CD4-positive, alpha-beta T cell (primary cell): ENCODE measurements at regions not wholly inside any gene's neighbourhood (a gene's known extent, or its start where the extent isn't known, plus 50 kb on each side); places are given as distances from the start of the nearest gene placed in this dataset.

Experiments used
- ATAC-seq: fragments of 200-7000 bp; cut with Tn5 transposase; one replicate; pipeline ENCODE4 v1.10.0; 2022; ENCODE audit warnings: mild to moderate bottlenecking; ENCODE audit not compliant: poor library complexity
- CTCF ChIA-PET: fragments of 350-600 bp; sonication (Branson Sonifier 250); formaldehyde crosslinking; loops from one replicate; lab custom pipeline; 2021; ENCODE audit warnings: antibody characterized with exemption, inconsistent platforms; lab: Charles Lee
- POLR2A ChIA-PET: fragments of 350-600 bp; sonication (Branson Sonifier 250); formaldehyde crosslinking; loops from one replicate; lab custom pipeline; 2021; ENCODE audit warnings: antibody characterized with exemption, inconsistent platforms; lab: Charles Lee
- DNase-seq, 14 experiments: peaks; one replicate each; pipeline ENCODE4 v3.0.0-alpha.2; 2013 to 2020; ENCODE audit warnings: mixed read lengths in 2 of 14
- H3K27ac ChIP-seq, 2 donors: one replicate each; pipeline versions ENCODE4 v1.5.1 to v1.7.0; 2013; ENCODE audit warnings: low read length in 2 of 2, low read depth in 1 of 2, mild to moderate bottlenecking in 1 of 2
- H3K27me3 ChIP-seq, 2 experiments: 1 replicate in 1 of 2; 2 replicates in 1 of 2; pipeline versions ENCODE4 v1.6.1 to v1.7.0; 2013; ENCODE audit warnings: low read length in 2 of 2, control low read depth in 1 of 2, mild to moderate bottlenecking in 1 of 2, moderate library complexity in 1 of 2; ENCODE audit not compliant: insufficient read depth in 2 of 2, control insufficient read depth in 1 of 2
- H3K36me3 ChIP-seq: one replicate; pipeline ENCODE4 v1.6.1; 2013; ENCODE audit warnings: low read length, control low read depth; ENCODE audit not compliant: insufficient read depth
- H3K4me1 ChIP-seq: one replicate; pipeline ENCODE4 v1.6.1; 2013; ENCODE audit warnings: low read length, control low read depth; ENCODE audit not compliant: insufficient read depth
- H3K4me3 ChIP-seq: one replicate; pipeline ENCODE4 v1.5.1; 2013; ENCODE audit warnings: mild to moderate bottlenecking, low read length, moderate library complexity
- H3K9me3 ChIP-seq, 2 experiments: 1 replicate in 1 of 2; 2 replicates in 1 of 2; pipeline versions ENCODE4 v1.6.1 to v1.7.0; 2013; ENCODE audit warnings: low read length in 2 of 2, mild to moderate bottlenecking in 2 of 2, control low read depth in 1 of 2, moderate library complexity in 1 of 2; ENCODE audit not compliant: control insufficient read depth in 1 of 2, insufficient read depth in 1 of 2
- H3K27ac Mint-ChIP-seq: one replicate; pipeline ENCODE4 v1.8.0; 2020; ENCODE audit warnings: mixed read lengths
- H3K27me3 Mint-ChIP-seq: one replicate; pipeline ENCODE4 v1.8.0; 2021; ENCODE audit warnings: mixed read lengths
- H3K36me3 Mint-ChIP-seq: one replicate; pipeline ENCODE4 v1.8.0; 2021; ENCODE audit warnings: low read depth, mixed read lengths
- H3K4me1 Mint-ChIP-seq: one replicate; pipeline ENCODE4 v1.8.0; 2021; ENCODE audit warnings: low read depth, mixed read lengths
- H3K4me3 Mint-ChIP-seq: one replicate; pipeline ENCODE4 v1.8.0; 2020; ENCODE audit warnings: mild to moderate bottlenecking, mixed read lengths
- H3K9me3 Mint-ChIP-seq: one replicate; pipeline ENCODE4 v1.8.0; 2020; ENCODE audit warnings: mixed read lengths
- intact Hi-C, 2 experiments: fragments of 100-400 bp; cut with DNase I in 1 of 2; cut with micrococcal nuclease in 1 of 2; formaldehyde crosslinking; loops; one replicate each; pipeline versions ENCODE4 v1.15.1 to v1.9.0; 2023 to 2025; cut with DNase I, micrococcal nuclease
- TF ChIP-seq, protein P1 (sequence below): fragments of 200-600 bp; IDR thresholded peaks from one replicate; pipeline ENCODE4 v1.8.0; 2022; ENCODE audit warnings: antibody characterized with exemption, mild to moderate bottlenecking

DNA sequence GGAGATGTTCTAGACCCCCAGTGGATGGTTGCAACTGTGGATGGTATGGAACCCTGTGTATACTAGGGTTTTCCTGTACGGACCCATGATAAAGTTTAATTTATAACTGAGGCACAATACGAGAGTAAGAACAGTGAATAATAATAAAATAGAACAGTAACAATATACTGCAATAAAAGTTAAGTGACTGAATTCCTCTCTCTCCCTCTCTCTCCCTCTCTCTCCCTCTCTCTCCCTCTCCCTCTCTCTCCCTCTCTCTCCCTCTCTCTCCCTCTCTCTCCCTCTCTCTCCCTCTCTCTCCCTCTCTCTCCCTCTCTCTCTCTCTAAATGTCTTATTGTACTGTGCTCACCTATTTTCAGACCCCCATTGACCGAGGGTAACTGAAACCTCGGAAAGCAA is 291.0 kb downstream of the IRF8 start:
- Mint-ChIP-seq H3K27ac (no peak overlapping the region), H3K4me3 (no peak overlapping the region), H3K36me3 (no peaks in the 10 kb centered on the region), H3K27me3 (peaks cover 40% of the 10 kb centered on the region), H3K9me3 (no peaks in the 10 kb centered on the region), H3K4me1 (no peaks in the 10 kb centered on the region)
- Histone ChIP-seq H3K36me3 (no peaks in the 10 kb centered on the region), H3K9me3 (peaks cover 0 to 15% of the 10 kb centered on the region in 2 experiments), H3K27ac (no peak overlapping the region), H3K27me3 (peaks cover 18 to 22% of the 10 kb centered on the region in 2 experiments), H3K4me1 (no peaks in the 10 kb centered on the region), H3K4me3 (no peak overlapping the region)
- ChIA-PET POLR2A (no interaction called here), CTCF (no interaction called here)
- ATAC-seq, result no peak
- intact Hi-C loops, result no loop called here
- no peak for DNase-seq
- TF ChIP-seq, protein P1, sequence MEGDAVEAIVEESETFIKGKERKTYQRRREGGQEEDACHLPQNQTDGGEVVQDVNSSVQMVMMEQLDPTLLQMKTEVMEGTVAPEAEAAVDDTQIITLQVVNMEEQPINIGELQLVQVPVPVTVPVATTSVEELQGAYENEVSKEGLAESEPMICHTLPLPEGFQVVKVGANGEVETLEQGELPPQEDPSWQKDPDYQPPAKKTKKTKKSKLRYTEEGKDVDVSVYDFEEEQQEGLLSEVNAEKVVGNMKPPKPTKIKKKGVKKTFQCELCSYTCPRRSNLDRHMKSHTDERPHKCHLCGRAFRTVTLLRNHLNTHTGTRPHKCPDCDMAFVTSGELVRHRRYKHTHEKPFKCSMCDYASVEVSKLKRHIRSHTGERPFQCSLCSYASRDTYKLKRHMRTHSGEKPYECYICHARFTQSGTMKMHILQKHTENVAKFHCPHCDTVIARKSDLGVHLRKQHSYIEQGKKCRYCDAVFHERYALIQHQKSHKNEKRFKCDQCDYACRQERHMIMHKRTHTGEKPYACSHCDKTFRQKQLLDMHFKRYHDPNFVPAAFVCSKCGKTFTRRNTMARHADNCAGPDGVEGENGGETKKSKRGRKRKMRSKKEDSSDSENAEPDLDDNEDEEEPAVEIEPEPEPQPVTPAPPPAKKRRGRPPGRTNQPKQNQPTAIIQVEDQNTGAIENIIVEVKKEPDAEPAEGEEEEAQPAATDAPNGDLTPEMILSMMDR, result no peak

- Histone ChIP-seq H3K4me3 (no peak overlapping the region), H3K36me3 (no peaks in the 10 kb centered on the region), H3K9me3 (peaks cover 0 to 19% of the 10 kb centered on the region in 2 experiments), H3K27me3 (peaks cover 18 to 35% of the 10 kb centered on the region in 2 experiments), H3K4me1 (no peaks in the 10 kb centered on the region), H3K27ac (no peak overlapping the region)
- Mint-ChIP-seq H3K9me3 (no peaks in the 10 kb centered on the region), H3K4me3 (no peak overlapping the region), H3K36me3 (no peaks in the 10 kb centered on the region), H3K4me1 (no peaks in the 10 kb centered on the region), H3K27ac (no peak overlapping the region), H3K27me3 (peaks cover 56% of the 10 kb centered on the region)
- TF ChIP-seq, protein P1, result no peak
- intact Hi-C loops, result no loop called here
- ATAC-seq, result no peak
- POLR2A ChIA-PET, result no interaction called here
- no peak for DNase-seq
- CTCF ChIA-PET, result no interaction called here
Measured at GRCh38 chr16:86191663-86192062, 292.7 kb downstream of the IRF8 start.

- H3K9me3 Mint-ChIP-seq, result no peaks in the 10 kb centered on the region
- POLR2A ChIA-PET, result no interaction called here
- H3K4me3 Mint-ChIP-seq, result no peak overlapping the region
- DNase-seq, result no peak
- CTCF ChIA-PET, result no interaction called here
- no peak overlapping the region for H3K4me3 ChIP-seq
- peaks cover 25 to 53% of the 10 kb centered on the region in 2 experiments for H3K27me3 ChIP-seq
- H3K27me3 Mint-ChIP-seq, result peaks cover 75% of the 10 kb centered on the region
- no peaks in the 10 kb centered on the region for H3K4me1 Mint-ChIP-seq
- H3K4me1 ChIP-seq, result no peaks in the 10 kb centered on the region
- intact Hi-C loops, result no loop called here
- no peaks in the 10 kb centered on the region for H3K36me3 ChIP-seq
- H3K9me3 ChIP-seq, result peaks cover 0 to 16% of the 10 kb centered on the region in 2 experiments
- no peak overlapping the region for H3K27ac Mint-ChIP-seq
- no peak for ATAC-seq
- H3K36me3 Mint-ChIP-seq, result no peaks in the 10 kb centered on the region
- H3K27ac ChIP-seq, result no peak overlapping the region
- TF ChIP-seq, protein P1, result no peak
Measured at GRCh38 chr16:86193528-86194193, 294.7 kb downstream of the IRF8 start.
